Kidney (tissue), 13 donors: ENCODE measurements at regions not wholly inside any gene's neighbourhood (a gene's known extent, or its start where the extent isn't known, plus 50 kb on each side); places are given as distances from the start of the nearest gene placed in this dataset.

ENCODE experiments used
- DNase-seq, 5 donors: peaks; one replicate each; pipeline ENCODE4 v3.0.0-alpha.2; 2013 to 2020
- FAIRE-seq: peaks from 2 replicates; lab custom pipeline; 2012; peaks lifted over from hg19 to GRCh38; lab: Jason Lieb, UNC
- H3K27ac ChIP-seq, 2 donors: one replicate each; pipeline ENCODE4 v1.7.0; 2013; ENCODE audit warnings: low read depth in 2 of 2, low read length in 2 of 2, inconsistent platforms in 1 of 2
- H3K27me3 ChIP-seq: one replicate; pipeline ENCODE4 v1.7.1; 2013; ENCODE audit warnings: low read length, inconsistent platforms; ENCODE audit not compliant: control insufficient read depth, insufficient read depth
- H3K36me3 ChIP-seq, 3 donors: one replicate each; pipeline versions ENCODE4 v1.7.0 to v1.7.1; 2013; ENCODE audit warnings: low read length in 3 of 3, control low read depth in 1 of 3, inconsistent platforms in 1 of 3; ENCODE audit not compliant: insufficient read depth in 3 of 3, control insufficient read depth in 2 of 3
- H3K4me1 ChIP-seq, 3 donors: one replicate each; pipeline versions ENCODE4 v1.7.0 to v1.7.1; 2013; ENCODE audit warnings: low read length in 3 of 3, inconsistent platforms in 1 of 3, low read depth in 1 of 3; ENCODE audit not compliant: control insufficient read depth in 2 of 3, insufficient read depth in 2 of 3
- H3K4me3 ChIP-seq, 3 donors: one replicate each; pipeline versions ENCODE4 v1.7.0 to v1.8.1; 2013; ENCODE audit warnings: low read length in 3 of 3, control low read depth in 1 of 3, inconsistent platforms in 1 of 3
- H3K9ac ChIP-seq, 3 donors: one replicate each; pipeline versions ENCODE4 v1.7.0 to v1.7.1; 2013; ENCODE audit warnings: low read length in 3 of 3, control low read depth in 1 of 3, inconsistent platforms in 1 of 3
- H3K9me3 ChIP-seq, 3 donors: one replicate each; pipeline versions ENCODE4 v1.7.0 to v1.7.1; 2013; ENCODE audit warnings: low read length in 3 of 3, control low read depth in 1 of 3, inconsistent platforms in 1 of 3; ENCODE audit not compliant: control insufficient read depth in 2 of 3, insufficient read depth in 1 of 3
- CTCF ChIP-seq: IDR thresholded peaks from 3 replicates; pipeline ENCODE4 v1.5.1; 2012; ENCODE audit warnings: mild to moderate bottlenecking, moderate library complexity, borderline replicate concordance; ENCODE audit not compliant: insufficient read depth; ENCODE audit errors: extremely low read depth
- intact Hi-C: fragments of 100-400 bp; cut with DNase I; formaldehyde crosslinking; loops from one replicate; pipeline ENCODE4 v1.11.1; 2022
- donor health status: control.
- donor health status: control.
- donor health status: control.
- donor health status: control.
- donor health status: control.
- donor health status: DM: yes; HTN: yes; CAD: no.
- donor health status: Normal renal cell carcinoma (clear cell type).

DNA sequence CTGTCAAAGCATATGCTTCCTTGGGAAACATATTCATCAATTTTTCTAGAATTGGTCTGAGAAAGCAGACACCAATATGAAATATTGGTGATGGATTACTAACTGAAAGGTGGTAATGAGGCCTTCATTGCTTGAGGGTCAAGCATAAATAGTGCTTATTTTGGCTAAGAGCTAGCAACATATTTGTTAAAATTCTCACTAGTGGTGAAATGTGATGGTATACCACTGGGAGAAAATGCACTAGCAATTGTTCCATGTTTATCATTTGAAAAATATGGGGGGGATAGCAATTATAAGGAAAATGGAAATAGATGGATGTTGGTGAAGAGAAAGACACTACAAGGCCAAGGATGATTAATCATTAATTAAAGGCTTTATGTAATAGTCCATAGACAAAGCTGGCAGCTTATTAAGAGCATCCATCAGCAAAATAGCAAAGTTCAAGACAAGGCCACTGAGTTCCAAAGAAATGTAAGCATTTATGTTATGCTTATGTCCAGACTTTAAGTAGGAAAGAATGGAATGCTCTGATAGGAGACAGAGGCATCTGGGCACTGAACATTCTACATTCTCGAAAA lies 253.7 kb upstream of the PRDM9 start:
- H3K4me1 ChIP-seq: no peaks in the 10 kb centered on the region
- H3K27ac ChIP-seq: no peak overlapping the region
- no peaks in the 10 kb centered on the region for H3K9me3 ChIP-seq
- H3K27me3 ChIP-seq: no peaks in the 10 kb centered on the region
- no peak overlapping the region for H3K4me3 ChIP-seq
- no peaks in the 10 kb centered on the region for H3K36me3 ChIP-seq
- no peak overlapping the region for H3K9ac ChIP-seq
- TF ChIP-seq CTCF: no peak
- FAIRE-seq (no peak), DNase-seq (no peak)
- intact Hi-C loops: no loop called here

GRCh38 chr5:23242891-23243290 lies 264.5 kb upstream of the PRDM9 start:
- Histone ChIP-seq H3K27ac (no peak overlapping the region), H3K4me3 (no peak overlapping the region), H3K27me3 (no peaks in the 10 kb centered on the region), H3K36me3 (no peaks in the 10 kb centered on the region), H3K9me3 (no peaks in the 10 kb centered on the region), H3K4me1 (no peaks in the 10 kb centered on the region), H3K9ac (no peak overlapping the region)
- DNase-seq (no peak), FAIRE-seq (no peak)
- no peak for TF ChIP-seq CTCF
- intact Hi-C loops: no loop called here

GRCh38 chr5:23235246-23235645 lies 272.2 kb upstream of the PRDM9 start:
- Histone ChIP-seq H3K27me3 (no peaks in the 10 kb centered on the region), H3K9me3 (no peaks in the 10 kb centered on the region), H3K4me3 (no peak overlapping the region), H3K9ac (no peak overlapping the region), H3K27ac (no peak overlapping the region), H3K4me1 (no peaks in the 10 kb centered on the region), H3K36me3 (no peaks in the 10 kb centered on the region)
- intact Hi-C loops: no loop called here
- FAIRE-seq (no peak), DNase-seq (no peak)
- no peak for TF ChIP-seq CTCF

DNA sequence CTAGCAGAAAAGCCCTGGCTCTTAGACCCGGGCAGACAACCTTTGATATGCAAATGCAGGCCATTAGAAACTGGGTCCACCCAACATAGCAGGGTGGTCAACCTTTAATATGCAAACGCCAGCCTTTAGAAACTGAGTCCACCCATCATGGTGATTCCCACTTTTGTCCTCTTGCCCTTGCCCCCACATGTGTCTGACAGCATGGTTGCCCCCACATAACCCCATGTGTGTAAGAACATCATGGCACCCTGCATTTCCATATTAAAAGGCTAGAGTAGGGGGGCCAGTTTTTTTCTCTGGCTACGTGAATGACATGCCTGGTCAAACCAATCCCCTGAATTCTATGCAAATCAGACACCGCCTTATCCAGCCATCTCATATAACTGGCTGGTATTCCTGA lies 273.2 kb upstream of the PRDM9 start:
- FAIRE-seq (no peak), DNase-seq (no peak)
- Histone ChIP-seq H3K27ac (no peak overlapping the region), H3K27me3 (no peaks in the 10 kb centered on the region), H3K4me3 (no peak overlapping the region), H3K36me3 (no peaks in the 10 kb centered on the region), H3K4me1 (no peaks in the 10 kb centered on the region), H3K9me3 (no peaks in the 10 kb centered on the region), H3K9ac (no peak overlapping the region)
- intact Hi-C loops: no loop called here
- no peak for TF ChIP-seq CTCF
